Cardiac muscle cell (in vitro differentiated cells and primary cell): ENCODE measurements at regions not wholly inside any gene's neighbourhood (a gene's known extent, or its start where the extent isn't known, plus 50 kb on each side); places are given as distances from the start of the nearest gene placed in this dataset.

Experiments used
- DNase-seq, 2 donors: peaks; one replicate each; pipeline versions ENCODE4 v3.0.0 to v3.0.0-alpha.2; 2010 to 2017; ENCODE audit warnings: low read depth in 1 of 2, low spot score in 1 of 2
- H3K27ac ChIP-seq: fragments of 200-600 bp; sonication (generic); 2 replicates; pipeline ENCODE4 v1.5.1; 2016
- H3K27me3 ChIP-seq: fragments of 200-600 bp; sonication (generic); 2 replicates; pipeline ENCODE4 v1.6.0; 2016; ENCODE audit warnings: control low read depth
- H3K36me3 ChIP-seq: fragments of 200-600 bp; sonication (generic); 2 replicates; pipeline ENCODE4 v1.5.1; 2016; ENCODE audit warnings: control low read depth
- H3K4me1 ChIP-seq: fragments of 200-600 bp; sonication (generic); 2 replicates; pipeline ENCODE4 v1.8.1; 2017; ENCODE audit warnings: low read depth, mild to moderate bottlenecking, mixed run types
- H3K4me3 ChIP-seq: fragments of 200-600 bp; sonication (generic); 2 replicates; pipeline ENCODE4 v1.5.1; 2016; ENCODE audit warnings: mild to moderate bottlenecking
- H3K9me3 ChIP-seq: fragments of 200-600 bp; sonication (generic); 2 replicates; pipeline ENCODE4 v1.5.1; 2017; ENCODE audit warnings: low read depth, mild to moderate bottlenecking, control low read depth
- CTCF ChIP-seq: IDR thresholded peaks from 2 replicates; pipeline ENCODE4 v1.5.1; 2012; ENCODE audit warnings: low read depth, mild to moderate bottlenecking, low read length

DNA sequence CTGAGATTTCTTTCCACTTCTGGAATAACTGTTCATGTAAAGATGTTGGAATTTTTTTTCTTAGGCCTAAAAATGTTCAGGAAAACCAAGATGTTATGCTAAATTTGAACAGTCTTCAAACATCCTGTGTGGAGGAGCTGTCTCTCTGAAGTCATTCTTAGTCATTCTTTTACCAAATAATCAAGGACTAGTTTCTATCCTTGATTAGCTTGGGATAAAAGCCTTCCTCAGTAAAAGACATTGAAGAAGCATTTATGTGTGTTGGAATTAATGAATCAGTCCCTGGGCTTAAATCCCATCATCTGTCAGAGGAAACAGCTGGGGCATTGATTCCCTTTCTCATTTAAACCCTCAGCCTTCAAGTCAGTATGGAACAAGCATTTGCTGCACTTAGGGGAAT, 300.1 kb upstream of the NXPH2 start:
- TF ChIP-seq CTCF, result no peak
- Histone ChIP-seq H3K36me3 (no peaks in the 10 kb centered on the region), H3K27ac (no peak overlapping the region), H3K4me1 (no peaks in the 10 kb centered on the region), H3K27me3 (no peaks in the 10 kb centered on the region), H3K9me3 (no peaks in the 10 kb centered on the region), H3K4me3 (no peak overlapping the region)
- DNase-seq, result no peak

- no peak overlapping the region for H3K27ac ChIP-seq
- no peak for TF ChIP-seq CTCF
- H3K27me3 ChIP-seq, result no peaks in the 10 kb centered on the region
- H3K4me3 ChIP-seq, result no peak overlapping the region
- DNase-seq, result no peak
- H3K36me3 ChIP-seq, result no peaks in the 10 kb centered on the region
- H3K4me1 ChIP-seq, result no peaks in the 10 kb centered on the region
- H3K9me3 ChIP-seq, result no peaks in the 10 kb centered on the region
These were observed 299.1 kb upstream of the NXPH2 start for GRCh38 chr2:139079311-139079710.

DNA sequence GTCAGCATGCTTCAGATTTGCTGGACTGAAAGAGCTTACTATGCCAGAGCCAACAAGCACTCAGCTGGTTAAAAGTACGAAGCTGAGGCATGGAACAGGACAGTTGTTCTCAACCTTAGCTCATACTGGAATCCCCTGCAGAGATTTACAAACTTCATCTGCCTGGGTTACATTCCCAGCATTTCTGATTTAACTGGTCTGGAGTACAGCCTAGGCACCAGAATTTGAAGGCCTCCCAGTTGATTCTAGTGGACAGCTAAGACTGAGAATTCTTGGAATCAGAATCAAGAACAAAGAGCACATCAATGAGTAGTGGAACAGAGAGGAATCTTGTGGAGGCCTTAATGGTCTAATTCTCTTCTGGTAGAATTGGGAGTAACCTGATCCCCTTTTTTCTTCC, 298.2 kb upstream of the NXPH2 start:
- Histone ChIP-seq H3K27ac (no peak overlapping the region), H3K4me1 (no peaks in the 10 kb centered on the region), H3K4me3 (no peak overlapping the region), H3K27me3 (no peaks in the 10 kb centered on the region), H3K9me3 (no peaks in the 10 kb centered on the region), H3K36me3 (no peaks in the 10 kb centered on the region)
- DNase-seq, result no peak
- TF ChIP-seq CTCF, result no peak

- no peaks in the 10 kb centered on the region for H3K27me3 ChIP-seq
- H3K4me1 ChIP-seq, result no peaks in the 10 kb centered on the region
- H3K36me3 ChIP-seq, result no peaks in the 10 kb centered on the region
- H3K4me3 ChIP-seq, result no peak overlapping the region
- H3K9me3 ChIP-seq, result no peaks in the 10 kb centered on the region
- TF ChIP-seq CTCF, result no peak
- H3K27ac ChIP-seq, result no peak overlapping the region
- no peak for DNase-seq
These were observed 297.0 kb upstream of the NXPH2 start for GRCh38 chr2:139077099-139077737.

DNA sequence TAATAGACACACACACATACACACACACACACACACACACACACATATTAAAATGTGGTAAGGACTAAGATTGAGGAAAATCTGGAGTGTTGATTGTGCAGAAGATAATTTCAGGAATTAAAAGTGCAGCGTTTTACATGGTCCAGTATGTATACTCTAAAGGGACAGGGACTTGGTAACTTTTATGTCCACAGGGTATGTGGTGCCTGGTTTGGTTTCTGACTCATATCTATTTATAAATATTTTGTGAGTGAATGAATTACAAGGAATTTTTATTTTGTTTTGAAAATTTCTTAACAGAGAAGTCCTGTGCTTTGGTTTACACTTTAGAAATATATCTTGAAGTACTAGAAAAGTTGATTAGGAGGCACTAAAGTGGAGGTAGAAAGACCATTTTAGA, 287.7 kb upstream of the NXPH2 start:
- Histone ChIP-seq H3K27me3 (no peaks in the 10 kb centered on the region), H3K4me3 (no peak overlapping the region), H3K27ac (no peak overlapping the region), H3K36me3 (no peaks in the 10 kb centered on the region), H3K4me1 (no peaks in the 10 kb centered on the region), H3K9me3 (no peaks in the 10 kb centered on the region)
- no peak for TF ChIP-seq CTCF
- DNase-seq, result no peak

- DNase-seq, result no peak
- no peak for TF ChIP-seq CTCF
- no peaks in the 10 kb centered on the region for H3K4me1 ChIP-seq
- no peaks in the 10 kb centered on the region for H3K9me3 ChIP-seq
- H3K36me3 ChIP-seq, result no peaks in the 10 kb centered on the region
- H3K27ac ChIP-seq, result no peak overlapping the region
- no peaks in the 10 kb centered on the region for H3K27me3 ChIP-seq
- H3K4me3 ChIP-seq, result no peak overlapping the region
These were observed 286.9 kb upstream of the NXPH2 start for GRCh38 chr2:139067072-139067471.
